ENCODE measurements at regions not wholly inside any gene's neighbourhood (a gene's known extent, or its start where the extent isn't known, plus 50 kb on each side); places are given as distances from the start of the nearest gene placed in this dataset.

- no peak for DNase-seq (ENCODE audit: low read depth)
Measured at GRCh38 chr2:57576983-57577382, 469.6 kb upstream of the VRK2 start.

- DNase-seq (ENCODE audit: low read depth) = no peak
Measured at GRCh38 chr2:57597940-57598339, 448.7 kb upstream of the VRK2 start.

GRCh38 chr2:57598551-57598950, 448.1 kb upstream of the VRK2 start:
- no peak for DNase-seq (ENCODE audit: low read depth)

DNA sequence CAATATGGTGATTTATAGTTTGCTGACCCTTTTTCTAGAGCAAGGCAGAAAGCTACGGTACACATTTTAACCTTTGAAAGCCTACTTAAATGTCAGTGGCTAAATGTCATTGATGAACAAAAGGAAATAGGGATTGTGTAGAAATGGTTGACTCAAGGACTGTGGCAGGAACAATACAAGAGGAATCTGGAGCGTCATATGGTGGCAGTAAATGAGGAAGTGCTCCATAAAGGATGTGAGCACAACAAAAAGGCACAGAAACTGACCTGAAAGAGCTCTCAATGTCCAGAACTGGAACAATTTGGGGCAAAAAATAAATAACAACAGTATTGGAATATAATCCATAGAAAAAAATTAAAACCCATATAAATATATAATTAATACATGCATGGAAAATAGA, 443.9 kb upstream of the VRK2 start:
- no peak for DNase-seq (ENCODE audit: low read depth)

GRCh38 chr2:57614988-57615387, 431.6 kb upstream of the VRK2 start:
- no peak for DNase-seq (ENCODE audit: low read depth)

- no peak for DNase-seq (ENCODE audit: low read depth)
Measured at GRCh38 chr2:57615855-57616556, 430.6 kb upstream of the VRK2 start.

- DNase-seq (ENCODE audit: low read depth) = no peak
Measured at GRCh38 chr2:57617318-57617717, 429.3 kb upstream of the VRK2 start.

DNA sequence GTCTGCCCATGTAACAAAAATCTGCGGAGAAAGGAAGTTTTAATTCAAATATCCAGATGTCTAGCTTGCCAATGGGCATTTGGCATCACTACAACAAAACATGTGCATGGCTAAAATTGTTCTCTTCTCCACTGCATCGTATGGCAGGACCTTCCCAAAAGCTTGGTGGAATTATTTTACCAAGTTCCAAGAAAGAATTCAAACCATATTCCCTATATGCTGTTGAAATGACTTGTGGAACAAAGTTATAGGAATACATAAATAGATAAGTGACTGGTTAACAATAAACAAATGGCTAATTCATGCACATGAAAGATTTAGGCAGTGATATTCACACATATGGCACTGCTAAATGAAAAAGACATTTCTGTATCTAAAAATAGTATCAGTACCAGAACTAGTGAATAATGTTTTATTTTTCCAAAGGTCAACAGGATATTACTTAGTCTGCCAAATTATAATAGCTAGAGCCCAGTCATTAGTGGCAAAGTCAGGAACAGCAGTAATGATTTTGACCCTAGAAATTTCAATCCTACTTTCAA, 425.4 kb upstream of the VRK2 start:
- no peak for DNase-seq (ENCODE audit: low read depth)

DNA sequence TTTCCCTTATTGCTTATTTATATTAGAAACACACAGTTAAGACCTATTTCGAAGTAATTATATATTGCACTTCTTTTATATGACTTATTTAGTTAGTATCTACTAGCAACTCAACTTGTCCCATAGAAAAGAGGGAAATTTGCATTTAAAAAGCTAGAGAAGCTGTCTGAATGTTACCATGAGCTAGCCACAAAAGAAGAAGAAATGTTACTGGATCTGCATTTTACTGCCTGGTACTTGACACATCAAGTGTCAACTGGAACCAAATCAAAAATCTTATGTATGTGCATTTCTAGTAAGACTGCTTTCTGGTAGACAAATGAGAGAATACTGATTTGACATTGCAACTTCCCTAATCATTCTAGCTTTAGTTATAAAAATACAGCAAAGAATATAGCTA, 424.6 kb upstream of the VRK2 start:
- no peak for DNase-seq (ENCODE audit: low read depth)

DNA sequence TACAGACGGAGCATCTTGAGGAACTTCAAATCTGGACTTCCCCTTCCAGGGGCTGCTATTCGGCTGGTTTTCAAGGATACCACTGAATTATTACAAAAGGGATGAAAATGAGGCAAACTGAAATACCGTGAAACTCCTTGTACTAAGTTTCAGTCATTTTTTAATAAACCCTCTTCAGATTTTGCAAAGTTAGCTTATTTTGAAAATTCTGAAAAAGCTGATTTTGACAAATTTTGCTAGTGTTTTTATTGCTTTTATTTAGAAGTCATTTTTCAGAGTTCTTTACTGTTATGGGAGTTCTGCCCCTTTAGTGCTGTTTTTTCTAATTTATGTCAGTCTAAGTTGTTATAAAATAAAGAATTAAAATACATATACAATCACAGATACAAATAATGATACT, 390.4 kb upstream of the VRK2 start:
- DNase-seq (ENCODE audit: low read depth) = no peak

DNA sequence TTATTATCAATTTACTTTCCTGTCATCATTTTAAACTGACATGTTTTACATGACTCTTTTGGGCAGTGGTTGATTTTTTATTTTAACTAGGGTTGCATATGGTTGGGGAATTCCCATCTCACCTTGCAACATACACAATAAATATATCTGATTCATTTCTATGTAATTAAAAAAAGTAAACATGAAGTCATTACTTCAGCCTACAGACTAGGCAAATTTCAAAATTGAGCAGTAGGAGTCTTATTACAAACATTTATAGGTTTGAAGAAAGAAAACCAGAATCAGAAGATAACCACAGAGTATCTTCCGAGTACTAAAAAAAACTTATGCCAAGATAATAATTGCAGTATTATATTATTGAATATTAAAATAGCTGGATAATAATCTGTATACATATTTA, 377.0 kb upstream of the VRK2 start:
- DNase-seq (ENCODE audit: low read depth) = no peak

GRCh38 chr2:57674025-57674424, 372.6 kb upstream of the VRK2 start:
- DNase-seq (ENCODE audit: low read depth) = no peak

DNA sequence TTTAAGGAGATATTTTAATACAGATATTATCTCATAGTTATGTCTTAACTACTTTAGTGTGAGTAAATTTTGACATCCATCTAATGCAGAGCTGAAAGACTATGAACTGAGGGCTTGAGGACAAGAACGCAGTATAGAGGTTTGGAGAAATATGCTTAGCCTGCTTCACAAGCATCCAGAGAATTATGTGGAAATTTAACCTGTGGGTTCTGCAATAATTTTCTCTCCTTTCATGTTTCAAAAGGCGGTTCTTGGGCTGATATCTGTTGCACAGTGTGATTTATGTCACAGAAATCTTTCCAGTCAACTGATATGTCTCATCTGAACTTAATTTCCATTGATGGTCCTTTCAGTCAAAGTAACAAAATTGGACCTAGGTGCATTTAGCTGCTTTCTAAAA, 371.9 kb upstream of the VRK2 start:
- DNase-seq (ENCODE audit: low read depth) = no peak

GRCh38 chr2:57677296-57677695, 369.3 kb upstream of the VRK2 start:
- DNase-seq (ENCODE audit: low read depth) = no peak

GRCh38 chr2:57681650-57682049, 365.0 kb upstream of the VRK2 start:
- no peak for DNase-seq (ENCODE audit: low read depth)

- DNase-seq (ENCODE audit: low read depth) = no peak
Measured at GRCh38 chr2:57685032-57685431, 361.6 kb upstream of the VRK2 start.

- no peak for DNase-seq (ENCODE audit: low read depth)
Measured at GRCh38 chr2:57692395-57692794, 354.2 kb upstream of the VRK2 start.

DNA sequence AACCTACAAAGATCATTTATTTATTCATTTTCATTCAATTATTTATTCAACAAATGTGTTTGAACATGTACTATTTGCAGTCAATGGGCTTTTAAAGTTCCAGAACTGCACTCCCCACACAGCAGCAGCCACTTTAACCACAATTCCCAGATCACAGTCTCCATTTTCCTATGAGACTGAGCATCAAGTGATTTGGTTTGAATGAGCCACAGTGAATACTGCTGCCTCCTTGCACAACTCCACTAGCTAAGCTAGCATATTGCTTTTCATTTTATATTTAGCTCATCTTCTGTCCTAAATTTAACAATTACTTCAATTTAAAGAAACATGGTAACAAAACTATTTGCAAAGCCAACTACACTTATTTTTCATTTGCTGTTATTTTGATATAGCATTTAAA, 353.4 kb upstream of the VRK2 start:
- no peak for DNase-seq (ENCODE audit: low read depth)

- no peak for DNase-seq (ENCODE audit: low read depth)
Measured at GRCh38 chr2:57693965-57694364, 352.6 kb upstream of the VRK2 start.

GRCh38 chr2:57696016-57696415, 350.6 kb upstream of the VRK2 start:
- no peak for DNase-seq (ENCODE audit: low read depth)

DNA sequence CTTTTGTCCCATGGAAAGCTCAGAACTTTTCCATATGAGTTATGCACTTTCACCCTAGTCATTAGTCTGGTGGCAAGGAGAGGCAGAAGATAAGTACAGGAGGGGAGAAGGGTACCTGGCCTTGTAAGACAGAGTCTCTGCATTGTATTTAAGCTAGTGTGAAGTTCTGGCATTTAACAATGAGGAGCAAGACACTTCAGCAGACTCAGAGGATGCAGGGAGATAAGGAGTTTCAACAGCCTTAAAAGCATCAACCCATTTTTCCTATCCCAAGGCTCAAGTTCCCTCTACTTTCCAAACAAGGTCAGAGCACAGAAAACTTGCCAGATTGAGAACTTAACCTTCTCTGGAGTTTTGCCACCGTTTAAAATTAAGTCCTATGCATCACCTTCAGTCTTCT, 348.2 kb upstream of the VRK2 start:
- no peak for DNase-seq (ENCODE audit: low read depth)

GRCh38 chr2:57698935-57699449, 347.6 kb upstream of the VRK2 start:
- DNase-seq (ENCODE audit: low read depth) = no peak

DNA sequence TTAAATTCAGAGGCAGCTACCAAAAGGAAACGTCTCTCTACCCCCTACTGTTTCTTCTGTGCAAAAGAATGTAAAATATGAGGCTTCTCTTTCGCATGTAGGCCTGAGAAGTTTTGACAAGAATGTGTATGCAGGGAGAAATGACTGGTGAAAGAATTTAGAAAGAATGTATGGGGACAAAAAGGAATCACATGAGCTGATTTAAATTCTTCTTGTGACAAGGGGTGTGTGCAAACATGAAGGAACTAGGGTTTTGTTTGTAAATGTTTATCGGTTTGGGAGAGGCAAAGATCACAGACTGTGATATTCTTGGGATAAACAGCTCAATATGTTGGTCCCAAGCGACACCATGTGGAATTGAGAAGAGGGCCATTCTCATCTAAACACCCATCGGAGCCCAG, 345.2 kb upstream of the VRK2 start:
- DNase-seq (ENCODE audit: low read depth) = no peak

DNA sequence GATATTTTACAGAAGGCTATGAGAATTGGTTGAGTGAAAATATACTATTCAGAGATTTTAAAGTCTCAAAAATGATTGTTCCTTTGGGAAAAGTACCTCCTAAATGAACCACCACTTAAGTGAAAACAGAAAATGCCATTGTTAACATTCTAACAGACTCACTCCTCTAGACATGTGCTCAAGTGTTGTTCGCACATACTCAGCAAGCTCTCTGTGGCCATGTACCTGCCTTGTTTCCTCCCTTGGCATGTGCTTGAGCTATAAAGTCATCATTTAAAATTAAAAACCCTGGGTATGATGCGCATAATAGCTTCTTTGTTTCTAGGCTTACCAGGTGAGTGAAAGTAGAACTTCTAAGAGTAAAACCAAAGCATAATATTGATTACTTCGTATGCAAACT, 343.2 kb upstream of the VRK2 start:
- DNase-seq (ENCODE audit: low read depth) = no peak
